ENCODE measurements at regions not wholly inside any gene's neighbourhood (a gene's known extent, or its start where the extent isn't known, plus 50 kb on each side); places are given as distances from the start of the nearest gene placed in this dataset.

DNA sequence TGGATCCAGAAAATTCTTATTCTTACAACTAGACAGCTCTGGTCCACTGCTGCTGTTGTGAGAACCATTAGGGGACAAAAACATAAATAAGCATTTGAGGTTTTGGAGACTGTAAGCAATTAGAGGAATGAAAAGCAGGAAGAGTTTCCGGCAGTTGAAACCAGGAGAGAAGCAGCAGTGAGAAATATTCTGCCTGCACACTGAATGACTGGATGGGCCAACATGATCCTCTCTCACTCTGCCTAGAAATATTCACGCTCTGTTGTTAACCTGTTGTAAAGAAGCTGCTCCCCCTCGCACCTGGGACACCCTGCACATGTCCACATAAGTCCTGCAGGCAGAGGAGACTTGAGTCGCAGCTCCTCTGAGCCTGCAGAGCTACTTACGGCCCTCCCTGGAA, 60.4 kb upstream of the RNF152 start:
- H3K27ac ChIP-seq, result no peak overlapping the region
- no peak overlapping the region for H3K4me3 ChIP-seq (ENCODE audit: low read depth, low read length)
- H3K36me3 ChIP-seq (ENCODE audit: control insufficient read depth, insufficient read depth, low read length), result no peaks in the 10 kb centered on the region
- H3K79me2 ChIP-seq, result no peaks in the 10 kb centered on the region
- no peak overlapping the region for H3K4me2 ChIP-seq (ENCODE audit: low read length)
- TF ChIP-seq, protein P1, sequence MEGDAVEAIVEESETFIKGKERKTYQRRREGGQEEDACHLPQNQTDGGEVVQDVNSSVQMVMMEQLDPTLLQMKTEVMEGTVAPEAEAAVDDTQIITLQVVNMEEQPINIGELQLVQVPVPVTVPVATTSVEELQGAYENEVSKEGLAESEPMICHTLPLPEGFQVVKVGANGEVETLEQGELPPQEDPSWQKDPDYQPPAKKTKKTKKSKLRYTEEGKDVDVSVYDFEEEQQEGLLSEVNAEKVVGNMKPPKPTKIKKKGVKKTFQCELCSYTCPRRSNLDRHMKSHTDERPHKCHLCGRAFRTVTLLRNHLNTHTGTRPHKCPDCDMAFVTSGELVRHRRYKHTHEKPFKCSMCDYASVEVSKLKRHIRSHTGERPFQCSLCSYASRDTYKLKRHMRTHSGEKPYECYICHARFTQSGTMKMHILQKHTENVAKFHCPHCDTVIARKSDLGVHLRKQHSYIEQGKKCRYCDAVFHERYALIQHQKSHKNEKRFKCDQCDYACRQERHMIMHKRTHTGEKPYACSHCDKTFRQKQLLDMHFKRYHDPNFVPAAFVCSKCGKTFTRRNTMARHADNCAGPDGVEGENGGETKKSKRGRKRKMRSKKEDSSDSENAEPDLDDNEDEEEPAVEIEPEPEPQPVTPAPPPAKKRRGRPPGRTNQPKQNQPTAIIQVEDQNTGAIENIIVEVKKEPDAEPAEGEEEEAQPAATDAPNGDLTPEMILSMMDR (IDR thresholded peaks at IDR 0.05), result no peak
- no peaks in the 10 kb centered on the region for H3K4me1 ChIP-seq
- H3K9me3 ChIP-seq (ENCODE audit: control insufficient read depth, low read length), result no peaks in the 10 kb centered on the region
- H2AFZ ChIP-seq, result no peak overlapping the region
- H3K9ac ChIP-seq, result no peak overlapping the region
- no peaks in the 10 kb centered on the region for H3K27me3 ChIP-seq (ENCODE audit: control insufficient read depth, insufficient read depth, low read length)

DNA sequence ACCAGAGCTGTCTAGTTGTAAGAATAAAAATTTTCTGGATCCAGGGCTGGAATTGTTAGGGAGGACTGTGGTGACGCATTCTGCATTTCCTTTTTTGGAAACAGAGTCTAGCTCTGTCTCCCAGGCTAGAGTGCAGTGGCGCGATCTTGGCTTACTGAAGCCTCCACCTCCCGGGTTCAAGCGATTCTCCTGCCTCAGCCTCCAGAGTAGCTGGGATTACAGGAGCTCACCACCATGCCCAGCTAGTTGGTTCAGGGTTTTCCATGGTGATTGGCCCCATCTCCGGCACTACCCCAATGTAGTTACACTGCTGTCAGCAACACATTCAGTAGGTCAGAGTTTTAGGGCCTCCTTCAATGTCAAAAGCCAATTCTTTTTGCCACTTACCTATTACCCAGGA, 58.6 kb upstream of the RNF152 start:
- no peaks in the 10 kb centered on the region for H3K36me3 ChIP-seq (ENCODE audit: control insufficient read depth, insufficient read depth, low read length)
- H3K4me2 ChIP-seq (ENCODE audit: low read length), result no peak overlapping the region
- no peak overlapping the region for H3K4me3 ChIP-seq (ENCODE audit: low read depth, low read length)
- TF ChIP-seq, protein P1 (IDR thresholded peaks at IDR 0.05), result no peak
- H3K27me3 ChIP-seq (ENCODE audit: control insufficient read depth, insufficient read depth, low read length), result no peaks in the 10 kb centered on the region
- H3K79me2 ChIP-seq, result no peaks in the 10 kb centered on the region
- no peak overlapping the region for H2AFZ ChIP-seq
- H3K9ac ChIP-seq, result no peak overlapping the region
- H3K27ac ChIP-seq, result no peak overlapping the region
- H3K4me1 ChIP-seq, result no peaks in the 10 kb centered on the region
- no peaks in the 10 kb centered on the region for H3K9me3 ChIP-seq (ENCODE audit: control insufficient read depth, low read length)

DNA sequence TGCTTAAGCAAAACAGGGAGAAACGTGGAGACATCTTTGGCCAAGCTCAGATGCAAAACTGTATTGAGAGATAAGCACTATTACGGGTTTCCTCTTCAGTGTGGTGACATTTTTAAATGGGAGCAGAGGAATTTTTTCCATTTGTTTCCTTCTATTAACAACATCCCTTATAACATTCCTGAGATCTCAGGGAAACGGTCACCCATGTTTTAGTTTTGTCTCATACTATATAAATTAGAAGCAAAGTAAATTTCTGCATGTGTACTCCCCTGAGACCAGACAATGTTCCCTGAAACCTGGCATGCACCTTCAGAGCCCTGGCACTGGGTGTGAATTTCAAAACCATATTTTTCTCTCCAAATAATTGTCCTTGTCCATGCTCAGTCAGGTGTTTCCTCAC, 57.6 kb upstream of the RNF152 start:
- Histone ChIP-seq H3K36me3 (ENCODE audit: control insufficient read depth, insufficient read depth, low read length) (no peaks in the 10 kb centered on the region), H3K4me1 (no peaks in the 10 kb centered on the region), H3K27ac (no peak overlapping the region), H3K4me2 (ENCODE audit: low read length) (no peak overlapping the region), H3K27me3 (ENCODE audit: control insufficient read depth, insufficient read depth, low read length) (no peaks in the 10 kb centered on the region), H3K9ac (no peak overlapping the region), H2AFZ (no peak overlapping the region), H3K9me3 (ENCODE audit: control insufficient read depth, low read length) (no peaks in the 10 kb centered on the region), H3K79me2 (no peaks in the 10 kb centered on the region), H3K4me3 (ENCODE audit: low read depth, low read length) (no peak overlapping the region)
- TF ChIP-seq, protein P1 (IDR thresholded peaks at IDR 0.05), result no peak

DNA sequence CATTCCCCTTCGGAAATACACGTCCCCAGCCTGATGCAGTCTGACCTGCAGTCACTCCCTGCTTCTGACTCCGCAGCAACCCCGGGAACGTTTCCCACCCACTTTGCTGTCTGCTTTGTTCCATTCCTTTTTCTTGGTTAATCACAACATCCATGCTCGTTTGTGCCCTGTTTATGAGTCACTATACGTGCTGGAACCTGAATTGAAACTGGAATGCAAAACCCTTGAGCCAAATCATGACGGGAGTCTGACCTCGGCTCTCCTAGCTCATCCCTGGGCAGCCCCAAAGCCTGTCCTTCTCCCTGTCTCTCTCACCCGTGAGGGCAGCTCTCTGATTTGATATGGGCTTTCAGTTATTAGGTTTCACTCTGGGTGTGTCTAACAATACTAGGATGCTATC, 57.1 kb upstream of the RNF152 start:
- Histone ChIP-seq H3K9me3 (ENCODE audit: control insufficient read depth, low read length) (no peaks in the 10 kb centered on the region), H3K4me1 (no peaks in the 10 kb centered on the region), H3K27ac (no peak overlapping the region), H3K79me2 (no peaks in the 10 kb centered on the region), H3K4me2 (ENCODE audit: low read length) (no peak overlapping the region), H3K27me3 (ENCODE audit: control insufficient read depth, insufficient read depth, low read length) (no peaks in the 10 kb centered on the region), H3K9ac (no peak overlapping the region), H3K36me3 (ENCODE audit: control insufficient read depth, insufficient read depth, low read length) (no peaks in the 10 kb centered on the region), H3K4me3 (ENCODE audit: low read depth, low read length) (no peak overlapping the region), H2AFZ (no peak overlapping the region)
- TF ChIP-seq, protein P1 (IDR thresholded peaks at IDR 0.05), result no peak

DNA sequence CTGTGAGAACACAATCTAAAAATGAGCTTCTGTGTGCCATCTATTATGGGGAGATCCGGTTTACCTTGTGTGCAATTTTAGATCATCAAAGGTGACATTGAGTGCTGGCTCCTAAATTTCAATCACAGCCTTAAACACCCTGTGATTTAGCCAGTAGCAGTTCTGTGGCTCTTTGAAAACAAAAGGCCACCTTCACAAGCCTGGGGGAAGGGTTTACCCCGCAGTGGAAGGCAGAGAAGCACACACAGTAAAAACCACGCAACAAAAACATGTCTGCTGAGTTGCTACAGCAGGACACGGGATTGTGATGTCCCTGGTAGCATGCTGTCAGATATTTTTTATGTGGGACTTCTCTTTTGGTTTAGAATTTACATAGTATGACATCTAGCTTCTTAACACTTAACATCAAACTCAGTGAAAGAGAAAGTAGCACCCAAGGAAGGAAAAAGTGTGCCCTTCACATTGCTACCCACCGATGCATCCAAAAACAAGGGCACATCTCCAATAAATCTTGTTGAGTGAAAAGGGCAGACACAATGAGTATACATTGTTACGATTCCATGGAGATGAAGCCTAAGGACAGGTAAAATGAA, 56.1 kb upstream of the RNF152 start:
- Histone ChIP-seq H3K4me1 (no peaks in the 10 kb centered on the region), H2AFZ (no peak overlapping the region), H3K27me3 (ENCODE audit: control insufficient read depth, insufficient read depth, low read length) (no peaks in the 10 kb centered on the region), H3K27ac (no peak overlapping the region), H3K79me2 (no peaks in the 10 kb centered on the region), H3K4me2 (ENCODE audit: low read length) (no peak overlapping the region), H3K4me3 (ENCODE audit: low read depth, low read length) (no peak overlapping the region), H3K9ac (no peak overlapping the region), H3K36me3 (ENCODE audit: control insufficient read depth, insufficient read depth, low read length) (no peaks in the 10 kb centered on the region), H3K9me3 (ENCODE audit: control insufficient read depth, low read length) (no peaks in the 10 kb centered on the region)
- TF ChIP-seq, protein P1 (IDR thresholded peaks at IDR 0.05), result no peak

Data from parathyroid adenoma (tissue), 2 donors.